ENCODE measurements at regions not wholly inside any gene's neighbourhood (a gene's known extent, or its start where the extent isn't known, plus 50 kb on each side); places are given as distances from the start of the nearest gene placed in this dataset.
"Not testable (repeated sequence)": the region's sequence is repeated elsewhere in the genome, so short reads cannot be mapped to it uniquely, and the experiment has no call there.

GRCh38 chr4:17057035-17057434 is 158.6 kb upstream of the LDB2 start:
- no peak for DNase-seq

- DNase-seq = no peak
Measured at GRCh38 chr4:17055788-17056187, 157.3 kb upstream of the LDB2 start.

GRCh38 chr4:17045866-17046265 is 147.4 kb upstream of the LDB2 start:
- no peak for DNase-seq

- DNase-seq = no peak
Measured at GRCh38 chr4:17038510-17039176, 140.2 kb upstream of the LDB2 start.

GRCh38 chr4:17033768-17034181 is 135.3 kb upstream of the LDB2 start:
- DNase-seq = no peak

GRCh38 chr4:17033025-17033767 is 134.8 kb upstream of the LDB2 start:
- DNase-seq = no peak

GRCh38 chr4:17030543-17030942 is 132.1 kb upstream of the LDB2 start:
- no peak for DNase-seq

- DNase-seq = no peak
Measured at GRCh38 chr4:17029964-17030363, 131.5 kb upstream of the LDB2 start.

GRCh38 chr4:17029432-17029831 is 131.0 kb upstream of the LDB2 start:
- DNase-seq = no peak

- no peak for DNase-seq
Measured at GRCh38 chr4:17027495-17027894, 129.1 kb upstream of the LDB2 start.

- DNase-seq = no peak
Measured at GRCh38 chr4:17024425-17024824, 126.0 kb upstream of the LDB2 start.

- no peak for DNase-seq
Measured at GRCh38 chr4:17020901-17021300, 122.5 kb upstream of the LDB2 start.

- no peak for DNase-seq
Measured at GRCh38 chr4:17020451-17020850, 122.0 kb upstream of the LDB2 start.

- DNase-seq = not testable (repeated sequence)
Measured at GRCh38 chr4:17018621-17019020, 120.2 kb upstream of the LDB2 start.

GRCh38 chr4:17018013-17018412 is 119.6 kb upstream of the LDB2 start:
- no peak for DNase-seq

GRCh38 chr4:17013382-17014006 is 115.0 kb upstream of the LDB2 start:
- DNase-seq = no peak

GRCh38 chr4:17012451-17012850 is 114.0 kb upstream of the LDB2 start:
- DNase-seq = no peak

- DNase-seq = no peak
Measured at GRCh38 chr4:17010426-17011087, 112.1 kb upstream of the LDB2 start.

- no peak for DNase-seq
Measured at GRCh38 chr4:17009871-17010367, 111.5 kb upstream of the LDB2 start.

- DNase-seq = no peak
Measured at GRCh38 chr4:17008834-17009345, 110.4 kb upstream of the LDB2 start.

- DNase-seq = not testable (repeated sequence)
Measured at GRCh38 chr4:17003606-17004392, 105.4 kb upstream of the LDB2 start.

GRCh38 chr4:16995451-16995850 is 97.0 kb upstream of the LDB2 start:
- DNase-seq = no peak
